Activated CD4-positive, alpha-beta T cell treated with anti-CD3 and anti-CD28 coated beads, Interleukin-2, amount 10 ng/mL, durations not matched to agents 7 days and 5 days (primary cell): ENCODE measurements at regions not wholly inside any gene's neighbourhood (a gene's known extent, or its start where the extent isn't known, plus 50 kb on each side); places are given as distances from the start of the nearest gene placed in this dataset.

Experiments
- CTCF ChIA-PET: fragments of 350-600 bp; sonication (Branson Sonifier 250); formaldehyde crosslinking; loops from one replicate; lab custom pipeline; 2021; ENCODE audit warnings: antibody characterized with exemption; lab: Charles Lee
- POLR2A ChIA-PET: fragments of 350-600 bp; sonication (Branson Sonifier 250); formaldehyde crosslinking; loops from one replicate; lab custom pipeline; 2021; ENCODE audit warnings: antibody characterized with exemption; lab: Charles Lee
- DNase-seq: peaks from one replicate; pipeline ENCODE4 v3.0.0-alpha.2; 2020
- H3K27ac Mint-ChIP-seq: one replicate; pipeline ENCODE4 v1.8.0; 2021; ENCODE audit warnings: mild to moderate bottlenecking, moderate library complexity, mixed read lengths
- H3K27me3 Mint-ChIP-seq: one replicate; pipeline ENCODE4 v1.8.0; 2021; ENCODE audit warnings: mixed read lengths
- H3K36me3 Mint-ChIP-seq: one replicate; pipeline ENCODE4 v1.8.0; 2021; ENCODE audit warnings: low read depth, mixed read lengths
- H3K4me1 Mint-ChIP-seq: one replicate; pipeline ENCODE4 v1.8.0; 2021; ENCODE audit warnings: mixed read lengths
- H3K4me3 Mint-ChIP-seq: one replicate; pipeline ENCODE4 v1.8.0; 2021; ENCODE audit warnings: mild to moderate bottlenecking, moderate library complexity, mixed read lengths
- H3K9me3 Mint-ChIP-seq: one replicate; pipeline ENCODE4 v1.8.0; 2021; ENCODE audit warnings: mixed read lengths

GRCh38 chr2:107012714-107013306 is 126.8 kb upstream of the ST6GAL2 start:
- ChIA-PET POLR2A (no interaction called here), CTCF (no interaction called here)
- Mint-ChIP-seq H3K27ac (no peak overlapping the region), H3K4me3 (no peak overlapping the region), H3K9me3 (no peaks in the 10 kb centered on the region), H3K36me3 (no peaks in the 10 kb centered on the region), H3K27me3 (no peaks in the 10 kb centered on the region), H3K4me1 (no peaks in the 10 kb centered on the region)
- DNase-seq = no peak

DNA sequence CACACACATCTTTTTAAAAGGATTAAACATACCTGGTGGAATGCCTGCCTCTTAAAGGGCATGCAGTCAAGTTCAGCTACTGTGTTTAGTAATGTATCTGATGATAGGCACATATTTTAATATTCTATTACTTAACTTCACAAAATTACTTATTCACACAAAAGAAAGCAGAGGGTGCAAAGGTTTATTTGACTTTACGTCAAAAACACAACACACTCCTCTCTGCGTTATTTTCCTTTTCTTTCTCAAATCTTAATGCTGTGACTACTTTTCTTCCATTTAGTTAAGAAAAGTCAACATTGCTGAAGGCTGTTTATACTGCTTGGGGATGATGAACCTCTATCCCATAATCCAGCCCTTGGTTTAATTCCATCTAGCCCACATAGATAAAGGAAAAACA is 127.9 kb upstream of the ST6GAL2 start:
- H3K36me3 Mint-ChIP-seq = no peaks in the 10 kb centered on the region
- H3K9me3 Mint-ChIP-seq = no peaks in the 10 kb centered on the region
- H3K27ac Mint-ChIP-seq = no peak overlapping the region
- CTCF ChIA-PET = no interaction called here
- no peaks in the 10 kb centered on the region for H3K4me1 Mint-ChIP-seq
- H3K4me3 Mint-ChIP-seq = no peak overlapping the region
- POLR2A ChIA-PET = no interaction called here
- H3K27me3 Mint-ChIP-seq = no peaks in the 10 kb centered on the region
- DNase-seq = no peak

DNA sequence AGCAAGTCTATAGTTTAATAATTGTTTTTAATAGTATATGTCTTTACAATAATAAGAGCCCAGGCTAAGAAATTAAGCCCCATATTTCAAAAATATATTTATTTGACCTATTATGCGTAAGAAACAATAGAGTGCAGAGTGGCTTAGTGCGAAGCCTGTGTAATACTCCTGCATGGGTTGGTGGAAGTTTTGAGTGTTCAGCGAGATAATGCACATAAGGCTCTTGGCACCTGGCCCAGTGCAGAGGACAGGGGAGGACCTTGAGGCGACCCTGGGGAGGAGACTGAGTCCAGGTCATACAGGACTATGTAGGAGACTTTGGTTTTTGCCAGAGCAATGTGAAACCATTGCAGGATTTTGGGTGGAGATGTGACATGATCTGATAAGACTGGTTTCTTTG is 132.4 kb upstream of the ST6GAL2 start:
- Mint-ChIP-seq H3K36me3 (no peaks in the 10 kb centered on the region), H3K4me3 (no peak overlapping the region), H3K27me3 (no peaks in the 10 kb centered on the region), H3K4me1 (no peaks in the 10 kb centered on the region), H3K27ac (no peak overlapping the region), H3K9me3 (peaks cover 2% of the 10 kb centered on the region)
- ChIA-PET POLR2A (no interaction called here), CTCF (no interaction called here)
- no peak for DNase-seq

DNA sequence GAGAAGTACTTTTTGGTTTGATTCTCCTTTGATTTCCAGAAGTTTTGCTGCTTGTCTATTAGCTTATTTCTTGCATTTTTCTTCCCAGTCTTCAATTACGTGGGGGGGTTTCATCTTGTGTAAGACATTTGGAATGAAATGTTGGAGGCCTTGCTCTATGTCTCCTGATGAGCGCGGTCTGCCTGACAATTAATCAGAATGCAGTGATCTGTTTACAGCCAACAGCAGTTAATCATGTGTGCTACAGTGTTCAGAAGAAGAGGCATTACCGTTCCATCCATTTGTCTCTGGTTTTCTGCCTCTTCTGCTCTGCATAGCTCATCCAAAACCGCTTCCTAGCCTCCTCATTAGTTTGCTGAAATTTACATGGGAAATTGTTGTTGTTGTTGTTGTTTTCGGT is 134.4 kb upstream of the ST6GAL2 start:
- POLR2A ChIA-PET = no interaction called here
- CTCF ChIA-PET = interaction anchor here (0.6 kb wide), 1 partner anchor 446 kb away, joined by 3 read pairs; no protein-coding TSS in a partner anchor

GRCh38 chr2:107024269-107024668 is 138.3 kb upstream of the ST6GAL2 start:
- no peak overlapping the region for H3K27ac Mint-ChIP-seq
- H3K4me1 Mint-ChIP-seq = no peaks in the 10 kb centered on the region
- H3K9me3 Mint-ChIP-seq = peaks cover 5% of the 10 kb centered on the region
- ChIA-PET POLR2A (no interaction called here), CTCF (no interaction called here)
- H3K36me3 Mint-ChIP-seq = no peaks in the 10 kb centered on the region
- H3K4me3 Mint-ChIP-seq = no peak overlapping the region
- H3K27me3 Mint-ChIP-seq = no peaks in the 10 kb centered on the region
- DNase-seq = no peak

More for the DNA sequence above, 134.4 kb upstream of the ST6GAL2 start:
- H3K27ac Mint-ChIP-seq = no peak overlapping the region
- H3K27me3 Mint-ChIP-seq = no peaks in the 10 kb centered on the region
- no peak for DNase-seq
- H3K9me3 Mint-ChIP-seq = peaks cover 2% of the 10 kb centered on the region
- H3K4me1 Mint-ChIP-seq = no peaks in the 10 kb centered on the region
- no peak overlapping the region for H3K4me3 Mint-ChIP-seq
- no peaks in the 10 kb centered on the region for H3K36me3 Mint-ChIP-seq

GRCh38 chr2:107025291-107025857 is 139.4 kb upstream of the ST6GAL2 start:
- peaks cover 5% of the 10 kb centered on the region for H3K9me3 Mint-ChIP-seq
- CTCF ChIA-PET = no interaction called here
- POLR2A ChIA-PET = no interaction called here
- H3K36me3 Mint-ChIP-seq = no peaks in the 10 kb centered on the region
- DNase-seq = no peak
- no peaks in the 10 kb centered on the region for H3K4me1 Mint-ChIP-seq
- H3K27me3 Mint-ChIP-seq = no peaks in the 10 kb centered on the region
- H3K4me3 Mint-ChIP-seq = no peak overlapping the region
- no peak overlapping the region for H3K27ac Mint-ChIP-seq

- POLR2A ChIA-PET = no interaction called here
- Mint-ChIP-seq H3K9me3 (peaks cover 5% of the 10 kb centered on the region), H3K27ac (no peak overlapping the region), H3K4me1 (no peaks in the 10 kb centered on the region), H3K27me3 (no peaks in the 10 kb centered on the region), H3K4me3 (no peak overlapping the region), H3K36me3 (no peaks in the 10 kb centered on the region)
- no peak for DNase-seq
- CTCF ChIA-PET = no interaction called here
Measured at GRCh38 chr2:107025869-107026380, 140.0 kb upstream of the ST6GAL2 start.

DNA sequence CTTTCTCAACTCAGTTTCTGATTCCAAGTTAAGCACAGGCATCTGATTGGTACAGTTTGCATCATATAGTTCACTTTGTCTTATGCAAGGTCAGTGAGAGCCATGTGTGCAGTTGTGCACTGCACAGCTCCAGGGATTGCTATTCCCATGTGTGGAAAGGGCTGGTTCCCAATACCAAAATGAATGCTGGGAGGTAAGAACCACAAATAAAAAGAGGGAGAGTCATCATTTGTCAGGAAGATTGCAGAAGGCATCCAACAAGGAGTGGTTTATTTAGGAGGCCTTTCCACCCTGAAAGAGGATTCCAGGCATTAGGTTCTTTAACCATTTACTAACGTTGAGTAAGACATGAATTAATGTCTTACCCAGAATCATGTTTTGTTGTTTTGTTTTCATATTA is 141.2 kb upstream of the ST6GAL2 start:
- peaks cover 5% of the 10 kb centered on the region for H3K9me3 Mint-ChIP-seq
- no peaks in the 10 kb centered on the region for H3K4me1 Mint-ChIP-seq
- no peaks in the 10 kb centered on the region for H3K36me3 Mint-ChIP-seq
- ChIA-PET CTCF (no interaction called here), POLR2A (no interaction called here)
- no peak for DNase-seq
- H3K4me3 Mint-ChIP-seq = no peak overlapping the region
- no peaks in the 10 kb centered on the region for H3K27me3 Mint-ChIP-seq
- H3K27ac Mint-ChIP-seq = no peak overlapping the region

DNA sequence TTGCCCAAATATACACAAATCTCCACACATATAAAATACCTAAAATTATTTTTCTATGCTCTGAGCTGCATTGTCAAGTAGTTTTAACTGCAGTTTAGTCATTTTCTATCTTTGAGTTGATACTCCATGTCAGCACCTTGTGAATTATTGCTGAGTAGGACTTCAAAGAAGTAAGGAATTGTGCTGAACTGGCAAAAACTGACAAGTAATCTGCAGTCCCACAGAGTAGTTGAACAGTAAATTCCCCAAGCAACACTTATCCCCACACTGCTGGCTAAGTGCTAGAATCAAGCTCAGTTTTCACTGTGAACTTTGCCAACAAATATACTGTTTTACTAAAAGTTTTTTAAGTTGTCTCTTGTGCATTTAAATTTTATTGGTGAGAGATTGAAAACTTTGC is 141.8 kb upstream of the ST6GAL2 start:
- Mint-ChIP-seq H3K9me3 (peaks cover 3% of the 10 kb centered on the region), H3K27me3 (no peaks in the 10 kb centered on the region), H3K27ac (no peak overlapping the region), H3K4me3 (no peak overlapping the region), H3K36me3 (no peaks in the 10 kb centered on the region), H3K4me1 (no peaks in the 10 kb centered on the region)
- CTCF ChIA-PET = no interaction called here
- DNase-seq = no peak
- POLR2A ChIA-PET = no interaction called here

DNA sequence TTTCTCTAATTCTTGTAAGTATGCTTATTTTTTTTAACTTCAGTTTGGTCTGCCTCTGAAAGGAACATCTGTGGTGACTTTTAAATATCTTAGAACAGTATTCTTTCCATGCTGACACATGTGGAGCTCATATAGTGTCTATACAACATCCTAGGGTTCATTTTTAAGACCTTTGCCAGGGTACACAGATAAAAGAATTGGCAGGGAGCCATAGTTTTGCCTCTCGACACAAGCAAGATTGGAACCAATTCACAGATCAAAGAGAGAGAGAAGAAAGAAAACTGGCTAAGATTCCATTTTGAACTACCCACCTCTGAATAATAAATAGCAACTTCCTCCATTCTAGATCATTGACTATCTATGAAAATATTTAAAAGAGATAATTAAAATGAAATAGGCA is 142.7 kb upstream of the ST6GAL2 start:
- no peak for DNase-seq
- Mint-ChIP-seq H3K9me3 (peaks cover 3% of the 10 kb centered on the region), H3K4me3 (no peak overlapping the region), H3K4me1 (no peaks in the 10 kb centered on the region), H3K36me3 (no peaks in the 10 kb centered on the region), H3K27me3 (no peaks in the 10 kb centered on the region), H3K27ac (no peak overlapping the region)
- ChIA-PET CTCF (no interaction called here), POLR2A (no interaction called here)

- Mint-ChIP-seq H3K9me3 (peaks cover 2% of the 10 kb centered on the region), H3K4me1 (no peaks in the 10 kb centered on the region), H3K27me3 (no peaks in the 10 kb centered on the region), H3K36me3 (no peaks in the 10 kb centered on the region), H3K4me3 (no peak overlapping the region), H3K27ac (no peak overlapping the region)
- no peak for DNase-seq
- ChIA-PET POLR2A (no interaction called here), CTCF (no interaction called here)
Measured at GRCh38 chr2:107036293-107036692, 150.3 kb upstream of the ST6GAL2 start.

DNA sequence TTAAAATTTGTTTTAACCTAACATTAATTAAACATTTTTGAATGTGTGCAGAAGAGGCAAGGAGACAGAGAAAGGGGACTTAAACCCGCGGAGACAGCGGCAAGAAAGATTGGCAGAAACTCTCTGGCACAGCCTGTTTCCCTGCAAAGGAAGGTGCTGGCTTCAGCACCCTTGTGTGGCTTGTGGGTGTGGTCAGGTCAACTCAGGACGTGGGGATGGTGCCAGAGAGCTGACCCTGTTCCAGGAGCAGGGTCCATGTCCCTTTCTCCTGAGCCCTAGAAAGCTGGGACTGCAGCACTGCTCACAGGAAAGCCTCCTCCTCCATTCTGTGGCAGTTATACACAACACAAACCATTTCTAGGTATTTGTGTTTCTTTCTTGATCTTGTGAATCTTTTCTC is 176.2 kb upstream of the ST6GAL2 start:
- POLR2A ChIA-PET = no interaction called here
- H3K36me3 Mint-ChIP-seq = no peaks in the 10 kb centered on the region

DNA sequence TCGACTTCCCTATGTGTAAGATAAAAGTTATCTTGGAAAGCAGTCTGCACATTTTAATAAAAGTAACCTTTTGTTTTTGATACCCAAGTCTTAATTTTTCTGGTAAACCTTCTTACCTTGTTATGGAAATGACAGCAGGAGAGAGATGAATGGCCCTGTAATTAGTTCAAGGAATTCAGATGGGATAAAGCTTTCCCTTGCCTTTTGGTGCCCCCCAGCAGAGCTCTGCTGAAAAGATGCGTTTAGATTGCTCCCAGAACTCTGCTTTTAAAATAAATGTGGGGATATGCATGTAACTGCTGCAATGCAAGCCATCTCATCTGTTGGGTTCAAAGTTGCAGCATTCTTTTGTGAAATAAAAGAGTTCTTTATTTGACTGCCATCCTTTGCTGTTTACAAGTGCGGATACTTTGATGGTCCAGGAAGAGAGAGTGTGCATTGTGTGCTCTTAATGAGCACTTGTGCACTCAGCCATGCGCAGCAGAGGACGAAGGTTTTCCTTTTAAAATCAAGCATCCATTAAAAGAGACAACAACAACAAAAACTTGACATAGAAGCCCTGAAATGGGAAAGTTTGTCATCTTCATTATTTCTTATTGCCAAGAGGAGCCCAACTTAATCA is 176.7 kb upstream of the ST6GAL2 start:
- CTCF ChIA-PET = no interaction called here

More for the DNA sequence above, 176.2 kb upstream of the ST6GAL2 start:
- H3K27ac Mint-ChIP-seq = no peak overlapping the region
- DNase-seq = no peak
- H3K4me1 Mint-ChIP-seq = no peaks in the 10 kb centered on the region
- H3K9me3 Mint-ChIP-seq = peaks cover 4% of the 10 kb centered on the region
- no peaks in the 10 kb centered on the region for H3K27me3 Mint-ChIP-seq
- CTCF ChIA-PET = no interaction called here
- no peak overlapping the region for H3K4me3 Mint-ChIP-seq

More for the DNA sequence above, 176.7 kb upstream of the ST6GAL2 start:
- Mint-ChIP-seq H3K9me3 (peaks cover 4% of the 10 kb centered on the region), H3K4me3 (no peak overlapping the region), H3K27me3 (no peaks in the 10 kb centered on the region), H3K36me3 (no peaks in the 10 kb centered on the region), H3K4me1 (no peaks in the 10 kb centered on the region), H3K27ac (no peak overlapping the region)
- DNase-seq = no peak
- POLR2A ChIA-PET = no interaction called here
